ENCODE measurements at regions not wholly inside any gene's neighbourhood (a gene's known extent, or its start where the extent isn't known, plus 50 kb on each side); places are given as distances from the start of the nearest gene placed in this dataset.

GRCh38 chr6:14804785-14805210 is 441.1 kb upstream of the JARID2 start:
- Histone ChIP-seq H3K4me3 (ENCODE audit: low read length) (no peak overlapping the region), H4K20me1 (ENCODE audit: insufficient read depth, low read length) (no peaks in the 10 kb centered on the region), H3K9me2 (replicated peaks; ENCODE audit: insufficient read depth, low read length) (no peaks in the 10 kb centered on the region), H3K4me2 (ENCODE audit: low read depth, low read length) (no peak overlapping the region), H3K27me3 (replicated peaks; ENCODE audit: insufficient read depth, low read length) (no peaks in the 10 kb centered on the region), H3K9ac (ENCODE audit: low read length) (no peak overlapping the region), H3F3A (ENCODE audit: insufficient read depth, low read length) (peaks cover 9% of the 10 kb centered on the region), H3K9me3 (replicated peaks; ENCODE audit: insufficient read depth, low read length) (no peaks in the 10 kb centered on the region), H3K4me1 (ENCODE audit: low read length) (peaks cover 9% of the 10 kb centered on the region), H3K27ac (ENCODE audit: low read length) (no peak overlapping the region), H2AFZ (ENCODE audit: low read length) (no peak overlapping the region), H3K79me2 (ENCODE audit: low read length) (no peaks in the 10 kb centered on the region), H3K36me3 (replicated peaks; ENCODE audit: insufficient read depth, low read length) (no peaks in the 10 kb centered on the region)
- DNase-seq = no peak
- TF ChIP-seq EZH2phosphoT487 (IDR thresholded peaks at IDR 0.05; ENCODE audit: low read length) = no peak
- TF ChIP-seq EZH2 (optimal IDR thresholded peaks at IDR 0.05; ENCODE audit: low read depth, low read length) = no peak
- TF ChIP-seq, protein P1, sequence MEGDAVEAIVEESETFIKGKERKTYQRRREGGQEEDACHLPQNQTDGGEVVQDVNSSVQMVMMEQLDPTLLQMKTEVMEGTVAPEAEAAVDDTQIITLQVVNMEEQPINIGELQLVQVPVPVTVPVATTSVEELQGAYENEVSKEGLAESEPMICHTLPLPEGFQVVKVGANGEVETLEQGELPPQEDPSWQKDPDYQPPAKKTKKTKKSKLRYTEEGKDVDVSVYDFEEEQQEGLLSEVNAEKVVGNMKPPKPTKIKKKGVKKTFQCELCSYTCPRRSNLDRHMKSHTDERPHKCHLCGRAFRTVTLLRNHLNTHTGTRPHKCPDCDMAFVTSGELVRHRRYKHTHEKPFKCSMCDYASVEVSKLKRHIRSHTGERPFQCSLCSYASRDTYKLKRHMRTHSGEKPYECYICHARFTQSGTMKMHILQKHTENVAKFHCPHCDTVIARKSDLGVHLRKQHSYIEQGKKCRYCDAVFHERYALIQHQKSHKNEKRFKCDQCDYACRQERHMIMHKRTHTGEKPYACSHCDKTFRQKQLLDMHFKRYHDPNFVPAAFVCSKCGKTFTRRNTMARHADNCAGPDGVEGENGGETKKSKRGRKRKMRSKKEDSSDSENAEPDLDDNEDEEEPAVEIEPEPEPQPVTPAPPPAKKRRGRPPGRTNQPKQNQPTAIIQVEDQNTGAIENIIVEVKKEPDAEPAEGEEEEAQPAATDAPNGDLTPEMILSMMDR (IDR thresholded peaks at IDR 0.05; ENCODE audit: low read length) = no peak

- H3K9me3 ChIP-seq (replicated peaks; ENCODE audit: insufficient read depth, low read length) = no peaks in the 10 kb centered on the region
- H3K9ac ChIP-seq (ENCODE audit: low read length) = no peak overlapping the region
- no peaks in the 10 kb centered on the region for H3K36me3 ChIP-seq (replicated peaks; ENCODE audit: insufficient read depth, low read length)
- no peaks in the 10 kb centered on the region for H3K27me3 ChIP-seq (replicated peaks; ENCODE audit: insufficient read depth, low read length)
- H3K4me1 ChIP-seq (ENCODE audit: low read length) = peaks cover 9% of the 10 kb centered on the region
- TF ChIP-seq, protein P1 (IDR thresholded peaks at IDR 0.05; ENCODE audit: low read length) = no peak
- TF ChIP-seq EZH2 (optimal IDR thresholded peaks at IDR 0.05; ENCODE audit: low read depth, low read length) = no peak
- no peak for TF ChIP-seq EZH2phosphoT487 (IDR thresholded peaks at IDR 0.05; ENCODE audit: low read length)
- no peak overlapping the region for H3K4me3 ChIP-seq (ENCODE audit: low read length)
- H3K9me2 ChIP-seq (replicated peaks; ENCODE audit: insufficient read depth, low read length) = no peaks in the 10 kb centered on the region
- H2AFZ ChIP-seq (ENCODE audit: low read length) = no peak overlapping the region
- no peak overlapping the region for H3K4me2 ChIP-seq (ENCODE audit: low read depth, low read length)
- H3K27ac ChIP-seq (ENCODE audit: low read length) = no peak overlapping the region
- H4K20me1 ChIP-seq (ENCODE audit: insufficient read depth, low read length) = no peaks in the 10 kb centered on the region
- DNase-seq = no peak
- no peaks in the 10 kb centered on the region for H3K79me2 ChIP-seq (ENCODE audit: low read length)
- H3F3A ChIP-seq (ENCODE audit: insufficient read depth, low read length) = peaks cover 9% of the 10 kb centered on the region
These were observed 439.8 kb upstream of the JARID2 start for GRCh38 chr6:14806101-14806500.

DNA sequence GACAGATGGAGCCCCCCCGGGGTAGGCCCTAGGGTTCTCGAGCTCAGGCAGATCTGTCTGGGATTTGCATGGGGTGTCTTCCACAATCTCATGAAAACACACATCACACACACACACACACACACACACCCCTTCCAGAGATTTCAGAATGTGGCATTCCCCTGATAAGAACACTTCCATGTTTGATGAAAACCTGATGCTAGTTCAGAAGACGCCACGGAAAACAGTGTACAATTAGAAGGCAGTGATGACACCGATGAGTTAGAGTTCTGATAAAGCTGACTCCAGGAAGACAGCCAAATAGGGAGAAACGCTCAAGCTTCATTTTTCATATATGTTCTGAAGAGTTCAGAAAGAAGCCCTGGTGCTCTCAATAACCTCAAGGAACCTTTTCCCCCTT is 438.7 kb upstream of the JARID2 start:
- Histone ChIP-seq H3K4me3 (ENCODE audit: low read length) (no peak overlapping the region), H3K4me2 (ENCODE audit: low read depth, low read length) (no peak overlapping the region), H4K20me1 (ENCODE audit: insufficient read depth, low read length) (no peaks in the 10 kb centered on the region), H3K9ac (ENCODE audit: low read length) (no peak overlapping the region), H3K9me3 (replicated peaks; ENCODE audit: insufficient read depth, low read length) (no peaks in the 10 kb centered on the region), H3K79me2 (ENCODE audit: low read length) (no peaks in the 10 kb centered on the region), H3K27ac (ENCODE audit: low read length) (no peak overlapping the region), H2AFZ (ENCODE audit: low read length) (no peak overlapping the region), H3K9me2 (replicated peaks; ENCODE audit: insufficient read depth, low read length) (no peaks in the 10 kb centered on the region), H3F3A (ENCODE audit: insufficient read depth, low read length) (peaks cover 5% of the 10 kb centered on the region), H3K36me3 (replicated peaks; ENCODE audit: insufficient read depth, low read length) (no peaks in the 10 kb centered on the region), H3K27me3 (replicated peaks; ENCODE audit: insufficient read depth, low read length) (no peaks in the 10 kb centered on the region), H3K4me1 (ENCODE audit: low read length) (peaks cover 8% of the 10 kb centered on the region)
- TF ChIP-seq, protein P1 (IDR thresholded peaks at IDR 0.05; ENCODE audit: low read length) = no peak
- TF ChIP-seq EZH2 (optimal IDR thresholded peaks at IDR 0.05; ENCODE audit: low read depth, low read length) (no peak), EZH2phosphoT487 (IDR thresholded peaks at IDR 0.05; ENCODE audit: low read length) (no peak)
- DNase-seq = no peak

Data from MM.1S (cell line).